Stimulated activated CD8-positive, alpha-beta memory T cell treated with anti-CD3 and anti-CD28 coated beads, Interleukin-7, amount 100 ng/mL, for 4 hours (primary cell): ENCODE measurements at regions not wholly inside any gene's neighbourhood (a gene's known extent, or its start where the extent isn't known, plus 50 kb on each side); places are given as distances from the start of the nearest gene placed in this dataset.

Experiments used
- DNase-seq, 2 donors: peaks; one replicate each; pipeline ENCODE4 v3.0.0-alpha.2; 2020; ENCODE audit warnings: low read depth in 2 of 2

DNA sequence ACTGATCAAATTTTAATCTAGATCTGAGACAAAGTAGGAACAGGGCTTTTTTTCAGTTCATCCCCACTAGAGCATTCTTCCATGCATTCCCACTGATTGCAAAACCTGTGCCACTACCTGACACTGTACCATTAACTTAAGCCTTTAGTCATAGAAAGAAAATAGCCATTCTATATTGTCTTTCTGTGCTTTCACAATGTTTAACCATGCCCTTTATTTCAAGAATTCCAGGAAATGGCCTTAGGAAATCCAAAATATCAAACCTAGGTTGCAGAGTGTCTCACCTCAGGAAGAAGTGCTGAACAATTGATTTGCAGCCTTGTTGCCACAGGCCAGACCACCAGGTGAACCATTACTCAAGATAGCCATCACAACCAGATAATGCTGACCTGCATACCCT, 56.2 kb upstream of the TGFBR2 start:
- no peak for DNase-seq

DNA sequence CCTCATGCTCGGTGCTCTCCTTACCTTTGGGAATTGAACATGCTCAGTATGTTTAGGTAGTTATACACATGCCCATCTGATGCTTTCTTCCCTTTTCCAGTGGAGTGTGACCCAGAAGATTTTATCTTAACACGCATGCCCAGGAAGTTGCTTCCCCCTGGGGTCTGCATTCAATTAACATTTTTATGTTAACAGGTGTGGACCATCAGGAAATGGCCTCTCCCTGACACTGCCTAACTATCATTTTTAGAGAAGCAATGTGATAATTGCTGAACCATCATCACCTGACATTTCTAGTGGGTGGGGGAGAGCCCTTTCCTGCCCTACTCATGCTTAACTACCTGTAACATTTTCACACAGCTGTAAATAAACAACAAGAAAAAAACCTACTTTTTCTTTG, 55.1 kb upstream of the TGFBR2 start:
- DNase-seq = no peak

DNA sequence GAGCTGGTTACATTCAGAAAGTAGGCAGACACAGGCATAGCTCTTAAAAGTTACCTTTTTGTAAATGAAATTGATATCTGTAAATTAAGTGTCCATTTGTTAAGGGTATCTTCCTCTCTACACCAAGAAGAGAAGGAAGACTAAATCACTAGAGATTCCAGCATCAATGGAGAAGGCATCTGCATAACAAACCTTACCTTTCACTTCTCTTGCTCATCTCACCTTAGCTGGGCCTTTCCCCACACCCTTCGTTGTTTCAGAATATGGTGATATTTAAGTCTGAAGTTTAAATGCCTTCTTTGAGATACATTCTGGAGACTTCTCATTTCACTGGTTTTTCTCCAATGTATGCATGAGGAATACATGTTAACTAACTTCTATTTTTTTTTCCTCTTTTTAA, 54.5 kb upstream of the TGFBR2 start:
- DNase-seq = no peak

DNA sequence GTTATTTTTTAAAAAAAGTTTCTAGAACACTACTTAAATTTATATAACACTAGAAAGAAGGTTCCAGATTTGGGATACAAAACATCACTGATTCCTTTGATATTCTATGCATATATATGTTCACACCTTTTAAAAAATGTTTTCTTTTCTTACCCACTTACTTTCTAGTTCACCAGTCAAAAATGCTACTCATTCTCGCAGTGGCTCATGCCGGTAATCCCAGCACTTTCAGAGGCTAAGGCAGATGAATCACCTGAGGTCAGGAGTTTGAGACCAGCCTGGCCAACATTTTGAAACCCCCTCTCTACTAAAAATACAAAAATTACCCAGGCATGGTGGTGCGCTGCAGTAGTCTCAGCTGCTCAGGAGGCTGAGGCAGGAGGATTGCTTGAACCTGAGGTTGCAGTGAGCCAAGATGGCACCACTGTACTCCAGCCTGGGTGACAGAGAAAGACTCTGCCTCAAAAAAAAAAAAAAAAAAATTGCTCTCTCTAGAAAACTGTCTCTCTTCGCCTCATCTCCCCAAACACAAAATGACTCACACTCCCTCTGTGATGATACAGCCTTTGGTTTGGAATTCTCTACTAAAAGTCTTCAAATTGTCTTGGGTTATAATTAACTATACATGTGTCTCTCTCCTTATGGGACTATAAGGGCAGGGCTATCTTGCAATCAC, 52.6 kb upstream of the TGFBR2 start:
- DNase-seq = no peak

DNA sequence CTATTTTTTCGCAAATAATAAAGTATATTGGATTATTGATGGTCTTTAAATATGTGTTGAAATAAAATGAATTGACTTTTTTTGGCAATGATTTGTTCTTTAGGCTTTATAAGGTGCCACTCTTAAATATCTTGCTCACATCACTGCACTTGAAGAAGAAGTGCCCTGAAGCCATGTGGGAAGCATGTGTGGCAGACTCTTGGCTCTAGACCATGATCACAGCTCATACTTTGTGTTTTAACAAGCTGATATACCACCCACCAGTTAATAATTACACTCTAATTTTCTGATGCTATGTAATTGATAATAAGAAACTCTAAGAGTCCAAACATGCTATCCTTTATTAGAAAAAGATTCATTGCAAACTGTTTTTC, 52.1 kb upstream of the TGFBR2 start:
- DNase-seq = no peak

DNA sequence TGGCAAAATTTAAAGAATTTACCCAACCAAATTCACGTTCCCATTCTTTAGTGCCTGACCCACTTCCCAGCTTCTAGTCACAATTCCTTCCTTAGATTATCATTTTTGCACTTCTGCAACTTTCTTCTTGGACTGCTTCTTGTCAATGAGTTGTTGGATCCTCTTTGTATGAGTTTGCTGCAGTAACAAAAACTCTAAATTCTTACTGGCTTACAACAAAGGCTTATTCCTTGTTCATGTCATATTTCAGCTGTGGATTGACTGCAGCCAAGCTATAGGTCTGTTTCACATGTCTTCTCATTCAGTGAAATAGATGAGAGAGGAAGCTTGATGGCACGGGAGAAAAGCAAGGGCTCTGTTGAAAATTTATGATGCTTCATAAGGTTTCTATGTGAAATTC, 50.4 kb upstream of the TGFBR2 start:
- DNase-seq = no peak
